GM19328 (cell line): ENCODE measurements at regions not wholly inside any gene's neighbourhood (a gene's known extent, or its start where the extent isn't known, plus 50 kb on each side); places are given as distances from the start of the nearest gene placed in this dataset.
"Not testable (repeated sequence)": the region's sequence is repeated elsewhere in the genome, so short reads cannot be mapped to it uniquely, and the experiment has no call there.

ENCODE experiments used
- ATAC-seq: cut with Tn5 transposase; IDR thresholded peaks from one replicate; pipeline ENCODE4 v1.9.1; 2021; ENCODE audit warnings: mild to moderate bottlenecking, moderate library complexity; ENCODE audit not compliant: unreplicated experiment

DNA sequence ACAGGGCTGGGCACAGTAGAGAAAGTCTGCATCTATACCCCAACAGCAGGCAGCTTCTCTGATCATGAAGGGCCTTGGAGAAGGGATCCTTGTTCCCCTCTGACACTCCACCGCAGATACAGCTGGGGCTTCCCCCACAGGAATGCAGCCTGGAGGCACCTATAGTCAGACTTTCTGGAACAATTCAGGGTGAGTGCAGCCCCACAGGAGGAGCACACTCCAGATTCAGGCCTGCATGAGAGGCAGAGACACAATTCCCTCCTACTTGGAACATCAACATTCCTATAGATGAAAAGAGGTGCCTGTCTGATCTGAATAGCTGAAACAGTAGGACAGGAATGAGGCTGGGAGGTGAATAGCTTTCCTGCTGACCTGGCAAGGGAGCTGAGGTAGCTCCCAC is 1298.0 kb upstream of the CNTN5 start:
- ATAC-seq: no peak

DNA sequence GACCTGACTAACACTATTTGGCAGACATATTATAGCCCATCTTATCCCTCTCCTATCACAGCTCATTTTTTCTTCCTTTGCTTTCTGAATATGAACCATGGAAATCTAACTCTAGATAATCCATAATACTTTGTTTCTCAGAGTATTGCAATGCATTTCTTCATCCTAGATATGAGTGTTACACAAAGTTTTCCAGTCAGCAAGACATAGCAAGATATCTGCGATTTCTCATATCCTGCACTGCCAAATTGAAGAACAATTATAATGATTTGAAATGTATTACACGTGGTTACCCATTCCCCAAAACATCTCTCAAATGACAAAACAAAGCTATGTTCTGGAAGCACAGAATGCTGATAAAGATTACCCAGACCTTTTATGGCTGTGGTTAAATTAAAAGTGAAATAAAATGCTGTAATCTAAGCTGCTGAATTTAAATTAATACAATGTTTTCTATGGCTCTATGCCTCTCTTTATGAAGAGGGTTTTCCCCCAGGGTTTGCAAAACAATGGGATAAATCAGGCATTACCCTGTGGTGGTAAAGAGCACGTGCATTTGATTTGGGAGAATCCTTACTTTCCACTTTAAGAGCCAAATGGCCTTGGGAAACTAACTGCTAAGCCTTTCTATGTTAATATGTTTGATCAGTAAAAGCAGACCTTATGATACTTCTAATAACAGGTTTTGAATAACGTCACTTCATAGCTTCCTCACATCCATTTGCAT is 1291.0 kb upstream of the CNTN5 start:
- no peak for ATAC-seq

DNA sequence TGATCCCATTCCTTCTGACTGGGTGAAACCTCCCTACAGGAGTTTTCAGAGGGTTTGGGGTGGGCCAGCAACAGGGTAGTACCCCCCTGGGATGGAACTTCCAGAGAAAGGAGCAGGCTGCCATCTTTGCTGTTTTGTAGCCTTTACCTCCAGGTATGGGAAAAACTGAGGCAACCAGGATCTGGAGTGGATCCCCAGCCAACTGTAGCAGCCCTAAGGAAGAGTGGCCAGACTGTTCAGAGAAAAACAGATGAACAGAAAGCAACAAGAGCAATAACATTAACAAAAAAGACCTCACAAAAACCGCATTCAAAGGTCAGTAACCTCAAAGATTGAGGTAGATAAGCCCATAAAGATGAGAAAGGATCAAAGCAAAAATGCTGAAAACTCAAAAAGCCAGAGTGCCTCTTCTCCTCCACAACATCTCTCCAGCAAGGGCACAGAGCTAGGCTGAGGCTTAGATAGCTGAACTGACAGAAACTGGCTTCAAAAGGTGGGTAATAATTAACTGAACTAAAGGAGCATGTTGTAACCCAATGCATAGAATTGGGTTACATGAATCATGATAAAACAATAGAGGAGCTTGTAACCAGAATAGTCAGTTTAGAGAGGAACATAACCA is 1288.6 kb upstream of the CNTN5 start:
- no peak for ATAC-seq

DNA sequence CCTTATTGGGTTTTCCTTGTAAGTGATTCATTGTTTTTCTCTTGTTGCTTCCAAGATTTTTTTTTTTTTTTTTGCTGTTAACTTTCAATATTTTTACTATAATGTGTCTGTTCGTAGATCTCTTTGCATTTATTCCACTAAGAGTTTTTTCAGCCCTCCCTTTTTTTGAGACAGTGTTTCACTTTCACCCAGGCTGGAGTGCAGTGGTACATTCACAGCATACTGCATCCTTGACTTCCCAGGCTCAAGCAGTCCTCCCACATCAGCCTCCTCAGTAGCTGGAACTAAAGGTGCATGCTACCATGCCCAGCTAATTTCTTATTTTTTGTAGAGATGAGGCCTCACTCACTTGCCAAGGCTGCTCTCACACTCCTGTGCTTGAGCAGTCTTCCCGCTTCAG is 1282.0 kb upstream of the CNTN5 start:
- ATAC-seq: no peak

DNA sequence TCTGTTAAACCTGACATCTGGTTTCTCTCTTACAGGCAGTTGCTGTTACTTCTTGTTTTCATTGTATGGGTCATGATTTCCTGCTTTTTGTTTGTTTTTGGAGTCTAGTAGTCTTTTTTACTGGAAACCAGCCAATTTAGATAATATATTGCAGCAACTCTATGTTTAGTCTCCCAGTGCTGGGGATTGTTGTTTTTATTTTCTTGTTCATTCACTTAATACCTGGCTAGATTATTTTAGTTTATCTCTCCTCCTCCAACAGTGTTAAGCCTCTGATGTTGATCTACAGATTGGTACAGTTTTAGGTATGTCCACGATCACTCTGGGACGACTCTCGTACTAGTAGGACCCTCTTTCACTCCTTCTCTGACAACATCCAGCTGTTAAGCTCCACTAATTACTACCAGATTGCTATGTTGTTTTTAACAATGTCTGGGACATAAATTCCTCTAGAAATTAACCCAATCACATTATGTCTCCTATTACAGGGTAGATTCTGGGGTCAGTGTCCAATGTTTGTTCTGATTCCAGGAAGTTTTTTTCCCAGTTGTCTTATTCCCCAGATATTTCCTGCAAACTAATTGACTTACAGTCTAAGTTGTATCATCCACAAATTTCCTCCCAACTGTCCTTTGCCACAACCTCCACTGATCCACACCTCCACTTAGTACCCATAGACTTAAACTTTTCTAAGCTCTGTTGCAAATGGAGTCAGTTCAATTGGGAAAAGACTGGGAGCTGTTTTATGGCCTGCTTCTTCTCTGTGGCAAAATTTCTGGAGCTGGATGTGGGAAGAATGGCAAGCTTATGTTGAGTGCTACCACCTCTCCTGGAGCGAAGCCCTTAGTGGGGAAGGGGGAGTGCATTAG is 1280.6 kb upstream of the CNTN5 start:
- ATAC-seq: no peak

DNA sequence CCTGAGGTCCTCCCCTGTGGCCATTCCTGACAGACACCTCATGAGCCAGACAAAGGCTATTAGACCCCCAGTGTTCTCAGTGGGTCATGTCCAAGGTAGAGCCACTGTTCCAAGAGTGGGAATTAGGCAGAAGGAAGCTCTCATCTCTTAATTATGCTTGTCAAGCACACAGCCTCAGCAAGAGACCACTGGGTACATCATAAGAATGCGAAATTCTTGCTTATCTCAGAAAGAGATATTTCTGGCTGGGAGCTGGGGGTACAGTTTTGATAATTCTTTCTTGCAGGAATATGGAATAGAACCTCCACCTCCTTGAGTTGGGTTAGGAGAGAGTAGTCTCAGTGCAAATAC is 1280.0 kb upstream of the CNTN5 start:
- no peak for ATAC-seq

DNA sequence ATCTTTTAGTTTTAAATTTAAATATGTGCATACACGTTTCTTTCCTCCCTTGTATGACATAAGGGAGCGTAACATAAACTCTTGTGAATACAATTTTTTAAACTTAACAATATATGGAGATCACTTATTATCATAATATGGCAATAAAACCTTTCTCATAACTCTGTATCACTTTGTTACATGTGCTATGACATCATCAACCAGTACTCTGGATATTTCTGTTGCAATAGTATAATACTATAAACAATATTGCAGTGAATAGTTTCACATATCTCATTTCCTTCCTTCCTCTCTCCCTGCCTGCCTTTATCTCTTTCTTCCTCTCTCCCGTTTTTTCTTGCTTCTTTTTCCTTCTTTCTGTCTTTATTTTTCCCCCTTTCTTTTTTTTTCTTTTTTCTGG is 1278.0 kb upstream of the CNTN5 start:
- no peak for ATAC-seq

DNA sequence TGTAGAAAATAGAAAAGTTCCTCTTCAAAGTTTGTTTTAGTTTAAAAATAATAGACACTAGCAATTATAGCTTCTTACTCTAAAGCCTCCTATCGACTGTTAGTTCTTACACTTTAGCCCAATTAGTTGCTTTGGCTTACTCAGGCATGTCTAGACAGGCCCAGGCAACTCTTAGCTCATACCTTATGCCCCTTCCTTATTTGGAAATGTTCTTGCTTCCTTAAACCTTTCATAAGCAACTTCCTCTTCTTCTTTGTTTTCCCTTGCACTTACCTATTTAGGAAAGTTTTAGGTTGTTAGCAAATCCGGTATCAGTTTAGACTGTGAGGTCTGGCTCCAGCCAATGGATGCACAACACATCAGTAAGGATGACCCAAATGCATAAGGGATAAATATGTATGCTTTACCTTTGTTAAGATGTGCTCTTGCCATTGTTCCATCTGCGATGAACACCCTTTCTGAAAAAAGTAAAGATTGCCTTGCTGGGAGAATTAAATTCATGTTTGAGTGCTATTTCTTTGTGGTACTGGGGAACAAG is 1277.5 kb upstream of the CNTN5 start:
- no peak for ATAC-seq

DNA sequence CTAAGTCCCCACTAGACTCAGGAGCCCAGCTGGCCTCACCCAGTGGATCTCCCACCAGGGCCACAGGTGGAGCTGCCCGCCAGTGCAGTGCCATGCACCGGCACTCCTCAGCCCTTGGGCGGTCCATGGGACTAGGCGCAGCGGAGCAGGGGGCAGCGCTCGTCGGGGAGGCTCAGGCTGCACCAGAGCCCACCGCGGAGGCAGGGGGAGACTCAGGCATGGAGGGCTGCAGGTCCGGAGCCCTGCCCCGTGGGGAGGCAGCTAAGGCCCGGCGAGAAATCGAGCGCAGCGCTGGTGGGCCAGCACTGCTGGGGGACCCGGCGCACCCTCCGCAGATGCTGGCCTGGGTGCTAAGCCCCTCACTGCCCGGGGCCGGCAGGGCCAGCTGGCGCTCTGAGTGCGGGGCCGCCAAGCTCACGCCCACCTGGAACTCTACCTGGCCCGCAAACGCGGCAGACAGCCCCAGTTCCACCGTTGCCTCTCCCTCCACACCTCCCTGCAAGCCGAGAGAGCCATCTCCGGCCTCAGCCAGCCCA is 1275.2 kb upstream of the CNTN5 start:
- no peak for ATAC-seq

DNA sequence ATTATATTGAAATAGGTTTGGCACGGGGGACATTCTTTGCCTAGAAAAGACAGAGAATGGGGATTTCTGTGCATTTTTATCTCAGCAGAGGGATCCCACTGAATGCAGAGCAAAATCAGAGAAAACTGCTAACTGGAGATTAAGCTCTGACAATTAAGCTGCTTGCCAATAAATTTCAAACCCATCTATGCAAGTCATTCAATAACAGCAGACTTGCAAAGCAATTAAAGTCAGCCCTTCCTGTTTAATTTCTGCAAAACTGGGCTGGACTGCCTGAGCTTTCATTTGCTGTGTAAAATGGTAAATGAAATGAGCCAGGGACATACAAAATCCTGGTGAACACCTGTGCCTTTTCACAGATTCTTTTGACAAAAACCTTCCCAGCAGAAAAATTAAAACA is 1273.9 kb upstream of the CNTN5 start:
- ATAC-seq: no peak

DNA sequence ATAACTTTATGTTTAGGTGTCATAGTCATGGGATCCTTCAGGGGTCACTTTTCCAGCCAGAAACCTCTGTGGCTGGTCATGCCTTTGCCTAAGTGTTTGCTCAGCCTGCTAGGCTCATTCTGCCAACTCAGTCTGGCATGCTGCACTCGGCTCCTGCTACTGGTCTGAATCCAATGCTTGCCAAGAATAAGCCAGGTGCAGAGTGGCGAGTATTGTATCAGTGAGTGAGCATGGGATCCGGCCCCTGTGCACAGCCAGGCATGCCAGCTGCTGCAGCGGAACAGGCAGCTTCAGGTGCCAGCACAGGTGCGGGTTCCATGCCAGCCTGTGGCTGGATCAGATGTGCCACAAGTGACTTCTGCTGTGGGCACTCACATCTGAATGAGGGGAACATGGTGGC is 1269.3 kb upstream of the CNTN5 start:
- no peak for ATAC-seq

DNA sequence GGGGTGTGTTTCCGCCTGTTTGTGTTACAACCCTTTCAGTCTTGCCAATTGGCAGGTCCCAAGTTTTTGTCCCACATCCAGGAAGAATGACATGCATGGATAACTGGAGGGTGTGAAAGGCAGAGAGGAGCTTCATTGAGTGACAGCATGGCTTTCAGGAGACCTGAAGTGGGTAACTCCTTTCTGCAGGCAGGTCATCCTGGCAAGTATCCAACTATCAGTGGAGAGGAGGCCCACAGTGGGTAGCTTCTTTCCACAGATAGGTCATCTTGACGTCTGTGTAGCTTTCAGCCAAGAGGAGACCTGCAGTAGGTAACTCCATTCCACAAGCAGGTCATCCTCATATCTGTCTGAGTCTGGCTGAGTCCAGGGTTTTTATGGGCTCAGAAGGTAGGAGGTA is 1268.8 kb upstream of the CNTN5 start:
- ATAC-seq: no peak

DNA sequence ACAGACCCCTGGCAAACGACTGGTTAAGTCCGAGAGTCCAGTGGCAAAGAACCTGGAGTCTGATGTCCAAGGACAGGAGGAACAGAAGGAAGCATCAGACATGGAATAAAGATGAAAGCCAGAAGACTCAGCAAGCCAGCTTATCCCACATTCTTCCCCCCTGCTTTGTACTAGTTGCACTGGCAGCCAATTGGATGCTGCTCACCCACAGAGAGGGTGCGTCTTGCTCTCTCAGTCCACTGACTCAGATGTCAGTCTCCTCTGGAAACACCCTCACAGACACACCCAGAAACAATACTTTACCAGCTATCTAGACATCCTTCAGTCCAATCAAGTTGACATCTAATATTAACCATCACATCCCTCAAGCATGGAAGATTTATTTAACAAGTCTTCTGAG is 1265.8 kb upstream of the CNTN5 start:
- ATAC-seq: no peak

DNA sequence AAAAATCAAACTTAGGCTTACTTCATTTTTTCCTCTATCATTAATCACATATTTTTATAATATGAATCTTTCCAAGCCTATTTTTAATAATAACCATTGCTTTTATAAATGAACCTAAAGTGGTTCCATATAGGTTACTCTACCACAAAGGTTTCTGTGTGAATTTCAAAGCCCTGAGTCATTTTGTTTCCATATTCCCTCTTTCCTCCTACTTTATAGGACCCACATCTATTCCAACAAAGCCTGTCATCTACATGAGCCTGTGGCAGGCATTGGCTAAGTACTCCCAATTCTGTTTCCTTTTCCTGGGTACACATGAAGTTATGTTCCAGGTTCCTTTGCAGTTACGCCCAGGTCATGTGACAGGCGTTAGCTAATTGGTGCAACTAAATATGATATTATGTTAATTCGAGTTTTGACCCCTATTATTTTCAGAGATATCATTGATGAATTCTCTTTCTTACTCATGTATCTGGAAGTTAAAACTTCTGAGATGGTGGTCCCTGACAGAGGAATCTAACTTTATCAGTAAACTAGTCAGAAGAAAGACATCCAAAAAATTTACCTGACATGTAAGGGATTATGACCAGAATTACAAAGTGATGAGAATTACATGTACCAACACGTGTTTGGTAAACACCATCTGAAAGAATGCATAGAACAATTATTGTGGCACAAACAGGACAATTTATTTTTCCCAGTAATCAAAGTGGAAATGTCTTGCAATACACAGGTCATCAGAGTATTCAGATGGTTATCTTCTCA is 1264.0 kb upstream of the CNTN5 start:
- no peak for ATAC-seq

DNA sequence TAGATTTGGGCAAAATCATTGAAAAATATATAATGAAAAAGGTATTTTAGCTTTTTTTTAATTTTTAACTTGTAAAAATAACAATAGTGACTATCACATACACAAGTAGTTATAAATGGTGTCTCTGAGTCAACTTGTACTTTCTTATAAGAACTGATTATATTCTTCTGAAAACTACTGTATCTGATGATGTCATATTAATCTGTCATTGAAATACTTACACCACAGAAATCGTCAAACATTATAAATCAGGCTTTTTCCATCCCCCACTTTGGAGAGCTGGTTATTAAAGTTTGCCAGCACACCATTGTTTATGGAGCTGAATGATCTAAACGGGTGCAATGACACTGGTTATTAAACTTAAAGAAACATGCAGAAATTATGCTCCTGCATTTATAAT is 1259.6 kb upstream of the CNTN5 start:
- ATAC-seq: no peak

DNA sequence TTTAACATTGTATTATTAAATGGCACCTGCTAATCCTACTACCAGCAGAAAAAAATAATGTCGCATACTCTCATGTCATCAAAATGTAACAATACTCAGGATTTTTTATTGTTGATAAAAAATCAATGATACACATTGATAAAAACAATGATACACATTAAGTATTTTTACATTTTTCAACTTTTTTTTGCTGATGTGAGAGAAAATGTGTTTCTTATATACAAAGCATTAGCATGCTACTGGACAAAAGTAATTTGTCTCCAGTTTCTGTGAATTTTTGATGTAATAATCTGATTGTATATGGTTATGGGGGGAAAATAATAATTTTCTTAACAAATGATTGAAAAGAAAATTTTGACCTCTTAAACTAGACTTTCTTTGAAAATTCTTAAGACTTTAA is 1256.6 kb upstream of the CNTN5 start:
- ATAC-seq: no peak

DNA sequence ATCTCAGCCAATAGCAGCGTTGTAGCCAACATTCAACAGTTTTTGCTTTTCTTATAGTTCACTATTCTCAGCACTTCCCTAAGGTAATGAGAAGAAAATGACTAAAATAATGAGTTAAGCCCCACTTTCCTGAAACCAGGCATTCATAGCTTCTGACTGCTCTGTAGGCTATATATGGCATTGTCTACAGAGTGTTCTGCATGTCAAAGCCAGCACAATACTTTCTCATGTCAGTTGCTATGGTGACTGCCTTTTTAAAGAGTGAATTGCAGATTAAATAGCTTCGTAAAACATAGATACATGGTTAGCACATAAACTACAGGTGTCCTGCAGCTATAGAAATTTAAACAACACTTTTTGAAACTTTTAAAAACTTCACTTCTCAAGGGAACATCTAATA is 1256.1 kb upstream of the CNTN5 start:
- no peak for ATAC-seq

DNA sequence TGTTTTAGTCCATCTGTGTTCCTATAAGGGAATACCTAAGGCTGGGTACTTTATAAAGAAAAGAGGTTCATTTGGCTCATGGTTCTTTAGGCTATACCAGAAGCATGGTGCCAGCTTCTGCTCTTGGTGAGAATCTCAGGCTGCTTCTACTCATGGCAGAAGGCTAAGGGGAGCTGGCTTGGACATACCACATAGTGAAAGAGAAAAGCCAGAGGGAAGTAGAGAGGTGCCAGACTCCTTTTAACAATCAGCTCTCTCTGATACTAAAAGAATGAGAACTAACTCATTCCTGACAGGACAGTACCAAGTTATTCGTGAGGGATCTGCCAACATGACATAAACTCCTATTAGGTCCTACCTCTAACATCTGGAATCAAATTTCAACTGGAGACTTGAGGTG is 1250.2 kb upstream of the CNTN5 start:
- no peak for ATAC-seq

DNA sequence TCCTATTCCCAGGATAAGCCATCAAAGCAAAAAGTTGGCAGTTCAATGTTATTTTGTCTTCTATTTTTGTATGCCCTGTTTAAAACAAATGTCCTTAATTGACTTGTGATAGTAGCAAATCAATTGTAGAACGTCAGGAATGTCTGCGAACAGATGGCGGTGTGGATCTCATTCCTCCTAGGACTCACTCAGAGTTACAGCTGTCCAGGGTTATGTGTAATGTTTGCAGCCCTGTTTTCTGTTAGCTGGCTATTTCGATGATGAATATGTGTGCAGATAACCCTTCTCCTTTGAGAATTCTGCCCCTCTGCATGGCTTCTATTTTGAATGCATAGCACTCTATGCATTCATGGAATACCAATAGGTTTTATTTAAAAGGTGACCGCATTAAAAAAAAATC is 1248.0 kb upstream of the CNTN5 start:
- no peak for ATAC-seq

DNA sequence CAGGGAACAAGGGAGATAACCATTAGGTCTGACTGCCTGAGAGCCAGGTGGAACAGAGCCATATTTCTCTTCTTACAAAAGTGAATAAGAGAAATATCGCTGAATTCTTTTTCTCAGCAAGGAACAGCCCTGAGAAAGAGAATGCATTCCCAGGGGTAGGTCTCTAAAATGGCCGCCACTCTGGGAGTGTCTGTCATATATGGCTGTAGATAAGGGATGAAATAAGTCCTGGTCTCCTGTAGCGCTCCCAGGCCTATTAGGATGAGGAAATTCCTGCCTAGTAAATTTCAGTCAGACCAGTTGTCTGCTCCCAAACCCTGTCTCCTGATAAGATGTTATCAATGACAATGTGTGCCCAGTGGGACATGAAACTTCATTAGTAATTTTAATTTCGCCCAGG is 1236.4 kb upstream of the CNTN5 start:
- ATAC-seq: not testable (repeated sequence)

DNA sequence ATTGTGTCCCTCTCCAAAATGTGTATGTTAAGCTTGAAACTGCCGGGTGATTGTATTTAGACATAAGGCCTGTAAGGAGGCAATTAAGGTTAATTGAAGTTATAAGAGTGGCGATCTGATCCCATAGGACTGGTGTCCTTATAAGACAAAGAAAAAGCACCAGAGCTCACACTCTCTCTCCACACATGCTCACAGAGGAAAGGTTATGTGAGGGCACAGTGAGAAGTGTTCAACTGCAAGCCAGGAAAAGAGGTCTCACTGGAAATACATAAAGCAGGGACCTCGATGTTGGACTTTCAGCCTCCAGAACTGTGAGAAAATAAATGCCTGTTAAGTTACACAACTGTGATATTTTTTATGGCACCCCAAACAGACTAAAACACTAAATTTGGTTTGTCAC is 1233.8 kb upstream of the CNTN5 start:
- ATAC-seq: no peak
